Keratinocyte (primary cell): ENCODE measurements at regions not wholly inside any gene's neighbourhood (a gene's known extent, or its start where the extent isn't known, plus 50 kb on each side); places are given as distances from the start of the nearest gene placed in this dataset.

ENCODE experiments used
- DNase-seq: peaks from one replicate; pipeline ENCODE4 v3.0.0-alpha.2; 2011; ENCODE audit warnings: low read depth, missing footprints, low spot score
- FAIRE-seq: peaks from 2 replicates; lab custom pipeline; 2011; peaks lifted over from hg19 to GRCh38; lab: Jason Lieb, UNC
- H2AFZ ChIP-seq: 2 replicates; pipeline ENCODE4 v1.6.0; 2012; ENCODE audit warnings: low read length, control low read depth, inconsistent platforms; ENCODE audit not compliant: control insufficient read depth
- H3K27ac ChIP-seq: 2 replicates; pipeline ENCODE4 v1.5.1; 2011; ENCODE audit warnings: low read length; ENCODE audit not compliant: control insufficient read depth, insufficient read depth
- H3K27me3 ChIP-seq: 3 replicates; pipeline ENCODE4 v1.6.0; 2011; ENCODE audit warnings: low read length; ENCODE audit not compliant: control insufficient read depth, insufficient read depth; ENCODE audit errors: extremely low read depth
- H3K36me3 ChIP-seq, 2 experiments: 2 replicates in 1 of 2; 3 replicates in 1 of 2; pipeline ENCODE4 v1.5.1; 2011; ENCODE audit warnings: low read length in 2 of 2, mild to moderate bottlenecking in 1 of 2; ENCODE audit not compliant: control insufficient read depth in 2 of 2, insufficient read depth in 2 of 2; ENCODE audit errors: extremely low read depth in 1 of 2
- H3K4me1 ChIP-seq: 3 replicates; pipeline ENCODE4 v1.5.1; 2011; ENCODE audit warnings: low read length; ENCODE audit not compliant: control insufficient read depth, insufficient read depth; ENCODE audit errors: extremely low read depth
- H3K4me2 ChIP-seq: 3 replicates; pipeline ENCODE4 v1.6.0; 2011; ENCODE audit warnings: low read depth, low read length; ENCODE audit not compliant: control insufficient read depth, insufficient read depth; ENCODE audit errors: extremely low read depth
- H3K4me3 ChIP-seq, 3 experiments: fragments of 200-600 bp in 1 of 3; sonication (generic) in 1 of 3; 2 replicates in 2 of 3; 3 replicates in 1 of 3; pipeline ENCODE4 v1.5.1; 2011 to 2016; ENCODE audit warnings: low read length in 3 of 3, mild to moderate bottlenecking in 3 of 3, control low read depth in 2 of 3, inconsistent platforms in 1 of 3, low read depth in 1 of 3, mixed read lengths in 1 of 3, mixed run types in 1 of 3, moderate library complexity in 1 of 3; ENCODE audit not compliant: control insufficient read depth in 2 of 3, insufficient read depth in 2 of 3; ENCODE audit errors: extremely low read depth in 1 of 3
- H3K79me2 ChIP-seq: 2 replicates; pipeline ENCODE4 v1.6.0; 2012; ENCODE audit warnings: low read length; ENCODE audit not compliant: control insufficient read depth, insufficient read depth
- H3K9ac ChIP-seq: 3 replicates; pipeline ENCODE4 v1.6.0; 2011; ENCODE audit warnings: low read length; ENCODE audit not compliant: control insufficient read depth, insufficient read depth; ENCODE audit errors: extremely low read depth
- H3K9me1 ChIP-seq: 3 replicates; pipeline ENCODE4 v1.6.0; 2011; ENCODE audit warnings: low read length; ENCODE audit not compliant: control insufficient read depth, insufficient read depth; ENCODE audit errors: extremely low read depth
- H3K9me3 ChIP-seq: 2 replicates; pipeline ENCODE4 v1.5.1; 2012; ENCODE audit warnings: low read depth, low read length; ENCODE audit not compliant: control insufficient read depth
- H4K20me1 ChIP-seq: 3 replicates; pipeline ENCODE4 v1.6.0; 2011; ENCODE audit warnings: low read length; ENCODE audit not compliant: control insufficient read depth, insufficient read depth; ENCODE audit errors: extremely low read depth
- CTCF ChIP-seq, 3 experiments: IDR thresholded peaks in 1 of 3; conservative IDR thresholded peaks in 1 of 3; optimal IDR thresholded peaks in 1 of 3; 2 replicates in 2 of 3; 3 replicates in 1 of 3; pipeline versions ENCODE3 to v1.5.1; 2011; ENCODE audit warnings: low read length in 3 of 3, mild to moderate bottlenecking in 3 of 3, moderate library complexity in 2 of 3, control low read depth in 1 of 3, inconsistent platforms in 1 of 3; ENCODE audit not compliant: insufficient read depth in 2 of 3; ENCODE audit errors: extremely low read depth in 1 of 3
- EZH2 ChIP-seq: IDR thresholded peaks from one replicate; pipeline ENCODE4 v1.6.1; 2012; ENCODE audit warnings: inconsistent platforms, mild to moderate bottlenecking, low read length, moderate library complexity
- dilution Hi-C: fragments of 300-500 bp; cut with MboI; formaldehyde crosslinking; loops from one replicate; pipeline ENCODE4 v1.7.0; 2020; ENCODE audit warnings: low sequenced_read_pairs; ENCODE audit not compliant: extremely low pct_ligation_motif_present

DNA sequence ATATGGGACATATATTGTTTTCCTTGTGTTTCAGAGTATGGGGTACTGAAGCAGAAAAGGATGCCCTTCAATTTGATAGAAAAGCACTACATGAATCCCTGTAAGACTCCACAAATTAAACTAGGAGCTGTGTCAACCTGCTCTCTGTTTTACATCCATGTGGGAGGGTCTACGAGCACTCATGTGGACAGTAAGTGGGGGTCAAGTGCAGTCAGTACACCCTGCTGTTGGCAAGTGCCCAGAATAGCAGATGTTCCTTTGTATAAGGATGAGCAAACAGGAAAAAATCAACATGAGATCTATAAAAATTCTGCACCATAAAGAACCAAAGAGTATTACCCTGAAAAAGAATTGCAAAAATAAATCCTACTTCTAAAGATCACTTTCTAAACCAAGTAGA, 659.9 kb downstream of the SI start:
- no peak overlapping the region for H3K4me2 ChIP-seq
- no peak overlapping the region for H3K27ac ChIP-seq
- DNase-seq (no peak), FAIRE-seq (no peak)
- no peaks in the 10 kb centered on the region for H3K36me3 ChIP-seq
- dilution Hi-C loops, result no loop called here
- no peaks in the 10 kb centered on the region for H4K20me1 ChIP-seq
- H2AFZ ChIP-seq, result no peak overlapping the region
- H3K79me2 ChIP-seq, result no peaks in the 10 kb centered on the region
- H3K9ac ChIP-seq, result no peak overlapping the region
- H3K4me1 ChIP-seq, result no peaks in the 10 kb centered on the region
- no peaks in the 10 kb centered on the region for H3K9me1 ChIP-seq
- H3K27me3 ChIP-seq, result no peaks in the 10 kb centered on the region
- TF ChIP-seq CTCF (optimal IDR thresholded peaks at IDR 0.05 in 1 of 3, IDR thresholded peaks at IDR 0.05 in 1 of 3, conservative IDR thresholded peaks at IDR 0.05 in 1 of 3; ENCODE audit: extremely low read depth in 1 of 3, insufficient read depth in 2 of 3, low read length in 3 of 3), result no peak
- no peak for TF ChIP-seq EZH2
- no peaks in the 10 kb centered on the region for H3K9me3 ChIP-seq
- no peak overlapping the region for H3K4me3 ChIP-seq

GRCh38 chr3:164417955-164418354, 660.3 kb downstream of the SI start:
- H3K9me1 ChIP-seq, result no peaks in the 10 kb centered on the region
- H2AFZ ChIP-seq, result no peak overlapping the region
- H3K4me2 ChIP-seq, result no peak overlapping the region
- no peaks in the 10 kb centered on the region for H3K36me3 ChIP-seq
- dilution Hi-C loops, result no loop called here
- no peak for FAIRE-seq
- H3K9me3 ChIP-seq, result no peaks in the 10 kb centered on the region
- no peaks in the 10 kb centered on the region for H3K4me1 ChIP-seq
- H3K27me3 ChIP-seq, result no peaks in the 10 kb centered on the region
- no peaks in the 10 kb centered on the region for H4K20me1 ChIP-seq
- TF ChIP-seq CTCF (optimal IDR thresholded peaks at IDR 0.05 in 1 of 3, IDR thresholded peaks at IDR 0.05 in 1 of 3, conservative IDR thresholded peaks at IDR 0.05 in 1 of 3; ENCODE audit: extremely low read depth in 1 of 3, insufficient read depth in 2 of 3, low read length in 3 of 3) (no peak), EZH2 (no peak)
- no peak for DNase-seq
- H3K27ac ChIP-seq, result no peak overlapping the region
- H3K79me2 ChIP-seq, result no peaks in the 10 kb centered on the region
- no peak overlapping the region for H3K4me3 ChIP-seq
- no peak overlapping the region for H3K9ac ChIP-seq
